ENCODE measurements at regions not wholly inside any gene's neighbourhood (a gene's known extent, or its start where the extent isn't known, plus 50 kb on each side); places are given as distances from the start of the nearest gene placed in this dataset.

DNA sequence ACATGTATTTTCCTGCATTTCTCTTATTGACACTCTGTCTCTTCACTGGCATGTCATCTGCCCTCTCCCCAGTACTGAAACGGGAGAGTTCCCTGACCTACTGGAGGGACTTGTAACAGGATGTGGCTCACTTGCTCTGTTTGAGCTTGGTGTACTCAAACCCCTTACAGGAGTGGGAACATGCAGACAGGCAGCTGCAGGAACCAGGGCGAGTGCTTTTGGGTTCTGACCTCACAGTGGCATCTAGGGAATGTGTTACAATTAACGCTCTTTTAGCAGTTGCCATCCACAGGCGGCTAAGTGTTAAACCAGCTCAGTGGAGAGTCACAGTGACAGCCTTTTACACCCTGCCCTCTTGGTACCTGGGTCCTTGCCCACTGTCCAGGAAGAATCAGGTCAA is 300.3 kb upstream of the GRAMD2B start:
- no peak for TF ChIP-seq POLR2A (IDR thresholded peaks at IDR 0.05)
- TF ChIP-seq, protein P1, sequence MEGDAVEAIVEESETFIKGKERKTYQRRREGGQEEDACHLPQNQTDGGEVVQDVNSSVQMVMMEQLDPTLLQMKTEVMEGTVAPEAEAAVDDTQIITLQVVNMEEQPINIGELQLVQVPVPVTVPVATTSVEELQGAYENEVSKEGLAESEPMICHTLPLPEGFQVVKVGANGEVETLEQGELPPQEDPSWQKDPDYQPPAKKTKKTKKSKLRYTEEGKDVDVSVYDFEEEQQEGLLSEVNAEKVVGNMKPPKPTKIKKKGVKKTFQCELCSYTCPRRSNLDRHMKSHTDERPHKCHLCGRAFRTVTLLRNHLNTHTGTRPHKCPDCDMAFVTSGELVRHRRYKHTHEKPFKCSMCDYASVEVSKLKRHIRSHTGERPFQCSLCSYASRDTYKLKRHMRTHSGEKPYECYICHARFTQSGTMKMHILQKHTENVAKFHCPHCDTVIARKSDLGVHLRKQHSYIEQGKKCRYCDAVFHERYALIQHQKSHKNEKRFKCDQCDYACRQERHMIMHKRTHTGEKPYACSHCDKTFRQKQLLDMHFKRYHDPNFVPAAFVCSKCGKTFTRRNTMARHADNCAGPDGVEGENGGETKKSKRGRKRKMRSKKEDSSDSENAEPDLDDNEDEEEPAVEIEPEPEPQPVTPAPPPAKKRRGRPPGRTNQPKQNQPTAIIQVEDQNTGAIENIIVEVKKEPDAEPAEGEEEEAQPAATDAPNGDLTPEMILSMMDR (IDR thresholded peaks at IDR 0.05) = no peak
